GM12878 (cell line): ENCODE measurements at regions not wholly inside any gene's neighbourhood (a gene's known extent, or its start where the extent isn't known, plus 50 kb on each side); places are given as distances from the start of the nearest gene placed in this dataset.

Experiments used
- ATAC-seq: fragments of 200-7000 bp; cut with Tn5 transposase; 3 replicates; pipeline ENCODE4 v1.9.1; 2020; ENCODE audit warnings: mild to moderate bottlenecking, moderate library complexity
- BruUV-seq: library from RNA; stranded (reverse); fragments of 400-500 nt; replicated peaks from 2 replicates; lab custom pipeline; 2021; lab: Mats Ljungman, UMichigan
- CTCF ChIA-PET: fragments of 300-600 bp; sonication (Branson Sonifier 250); formaldehyde crosslinking; extraction: SDS; loops from one replicate; lab custom pipeline; 2021; ENCODE audit warnings: inconsistent platforms; lab: Yijun Ruan, JAX
- POLR2A ChIA-PET: fragments of 350-600 bp; formaldehyde crosslinking; extraction: SDS; loops from one replicate; lab custom pipeline; 2021; ENCODE audit warnings: inconsistent platforms; lab: Charles Lee
- RAD21 ChIA-PET: fragments of 300-600 bp; sonication (Branson Sonifier 250); formaldehyde crosslinking; loops from one replicate; lab custom pipeline; 2023; ENCODE audit warnings: antibody characterized with exemption; ENCODE audit not compliant: unreplicated experiment; lab: Charles Lee
- SMC1A ChIA-PET: fragments of 300-600 bp; sonication (Branson Sonifier 250); formaldehyde crosslinking; loops from one replicate; lab custom pipeline; 2023; ENCODE audit not compliant: unreplicated experiment, uncharacterized antibody; lab: Charles Lee
- DNase-seq: peaks from one replicate; pipeline ENCODE4 v3.0.0-alpha.2; 2011; ENCODE audit warnings: low read depth, low spot score
- FAIRE-seq: peaks from 3 replicates; lab custom pipeline; 2011; peaks lifted over from hg19 to GRCh38; lab: Jason Lieb, UNC
- H2AFZ ChIP-seq: 2 replicates; pipeline ENCODE4 v1.6.0; 2011; ENCODE audit warnings: low read depth, low read length, control low read depth; ENCODE audit not compliant: control insufficient read depth
- H3K27ac ChIP-seq: 2 replicates; pipeline ENCODE4 v1.5.1; 2011; ENCODE audit warnings: control low read depth; ENCODE audit not compliant: control insufficient read depth, insufficient read depth
- H3K27me3 ChIP-seq, 2 experiments: replicated peaks in 1 of 2; 2 replicates each; pipeline versions ENCODE4 v1.6.0 to v1.6.1; 2011; ENCODE audit warnings: low read length in 1 of 2; ENCODE audit not compliant: control insufficient read depth in 2 of 2, insufficient read depth in 2 of 2
- H3K36me3 ChIP-seq, 2 experiments: 2 replicates each; pipeline ENCODE4 v1.5.1; 2011; ENCODE audit warnings: low read length in 1 of 2; ENCODE audit not compliant: control insufficient read depth in 2 of 2, insufficient read depth in 2 of 2
- H3K4me1 ChIP-seq: 2 replicates; pipeline ENCODE4 v1.6.1; 2011; ENCODE audit warnings: mild to moderate bottlenecking, low read length, moderate library complexity, mixed read lengths; ENCODE audit not compliant: control insufficient read depth, insufficient read depth
- H3K4me2 ChIP-seq: 2 replicates; pipeline ENCODE4 v1.6.0; 2011; ENCODE audit warnings: control low read depth; ENCODE audit not compliant: control insufficient read depth, insufficient read depth
- H3K4me3 ChIP-seq: fragments of 200-600 bp; sonication (generic); 2 replicates; pipeline ENCODE4 v1.5.1; 2016
- H3K79me2 ChIP-seq: 2 replicates; pipeline ENCODE4 v1.6.0; 2011; ENCODE audit warnings: low read length; ENCODE audit not compliant: control insufficient read depth, insufficient read depth
- H3K9ac ChIP-seq: 2 replicates; pipeline ENCODE4 v1.8.0; 2011; ENCODE audit warnings: low read length, control low read depth, mixed read lengths; ENCODE audit not compliant: control insufficient read depth, insufficient read depth
- H3K9me3 ChIP-seq: replicated peaks from 3 replicates; pipeline ENCODE4 v1.5.1; 2011; ENCODE audit warnings: mild to moderate bottlenecking, low read length; ENCODE audit not compliant: control insufficient read depth, insufficient read depth
- H4K20me1 ChIP-seq: 2 replicates; pipeline ENCODE4 v1.6.0; 2011; ENCODE audit not compliant: control insufficient read depth, insufficient read depth
- DPF2 ChIP-seq: fragments of 450-650 bp; IDR thresholded peaks from 2 replicates; pipeline ENCODE4 v1.6.1; 2017; ENCODE audit warnings: mild to moderate bottlenecking
- EGR1 ChIP-seq, 2 experiments: IDR thresholded peaks; 1 replicate in 1 of 2; 2 replicates in 1 of 2; pipeline ENCODE4 v1.6.1; 2011 to 2012; ENCODE audit warnings: low read depth in 2 of 2, low read length in 2 of 2, borderline replicate concordance in 1 of 2, mild to moderate bottlenecking in 1 of 2, moderate library complexity in 1 of 2
- KAT2A ChIP-seq: conservative IDR thresholded peaks from 2 replicates; pipeline ENCODE4 v1.6.1; 2011; ENCODE audit warnings: low read depth, low read length; ENCODE audit not compliant: control insufficient read depth
- KLF5 ChIP-seq: fragments of 450-650 bp; IDR thresholded peaks from 2 replicates; pipeline ENCODE4 v1.6.1; 2014; ENCODE audit warnings: mild to moderate bottlenecking; ENCODE audit not compliant: partially characterized antibody
- NR2F1 ChIP-seq: fragments of 450-650 bp; conservative IDR thresholded peaks from 2 replicates; pipeline ENCODE4 v1.6.1; 2017; ENCODE audit warnings: mild to moderate bottlenecking
- RCOR1 ChIP-seq: conservative IDR thresholded peaks from 2 replicates; pipeline ENCODE4 v1.6.1; 2012; ENCODE audit warnings: low read depth, low read length, improper control_type of control experiment
- RELA ChIP-seq: fragments of 450-650 bp; IDR thresholded peaks from 2 replicates; pipeline ENCODE4 v1.8.0; 2014; ENCODE audit warnings: borderline replicate concordance; ENCODE audit not compliant: partially characterized antibody
- TARDBP ChIP-seq: IDR thresholded peaks from 2 replicates; pipeline ENCODE4 v1.6.1; 2016; ENCODE audit warnings: borderline replicate concordance
- ZNF207 ChIP-seq: fragments of 450-650 bp; IDR thresholded peaks from 2 replicates; pipeline ENCODE4 v1.6.1; 2014; ENCODE audit warnings: antibody characterized with exemption, mild to moderate bottlenecking, borderline replicate concordance
- ZSCAN29 ChIP-seq: fragments of 450-650 bp; IDR thresholded peaks from 2 replicates; pipeline ENCODE4 v1.6.1; 2017; ENCODE audit warnings: mild to moderate bottlenecking, moderate library complexity
- WGBS: methylation state at CpG from one replicate; pipeline ENCODE4 v1.1.6; 2016; ENCODE audit warnings: low lambda C conversion rate; ENCODE audit not compliant: insufficient replicate concordance, insufficient coverage; ENCODE audit errors: missing lambda C conversion rate; 5-methylcytosine and 5-hydroxymethylcytosine counted together
- in situ Hi-C: fragments of 300-500 bp; cut with MboI; formaldehyde crosslinking; loops from 9 replicates; pipeline ENCODE4 v1.14.3; 2018; ENCODE audit warnings: mixed read lengths
- intact Hi-C: fragments of 100-400 bp; cut with micrococcal nuclease; formaldehyde crosslinking; loops from one replicate; pipeline ENCODE4 v1.14.2; 2022; ENCODE audit not compliant: unreplicated experiment
- TF ChIP-seq, protein P1 (sequence below): IDR thresholded peaks from 2 replicates; pipeline ENCODE4 v1.6.1; 2011; ENCODE audit warnings: borderline replicate concordance, low read depth, mild to moderate bottlenecking, moderate library complexity, mixed read lengths, low read length; ENCODE audit not compliant: insufficient read depth; ENCODE audit errors: extremely low read length
- TF ChIP-seq, protein P2 (sequence below): fragments of 450-650 bp; IDR thresholded peaks from 2 replicates; pipeline ENCODE4 v1.6.1; 2017; ENCODE audit warnings: antibody characterized with exemption, mild to moderate bottlenecking, moderate library complexity
- TF ChIP-seq, protein P3 (sequence below): IDR thresholded peaks from 2 replicates; pipeline ENCODE4 v1.6.1; 2012; ENCODE audit warnings: low read length, inconsistent platforms
- TF ChIP-seq, protein P4 (sequence below): fragments of 450-650 bp; IDR thresholded peaks from 2 replicates; pipeline ENCODE4 v1.6.1; 2018; ENCODE audit warnings: borderline replicate concordance, mild to moderate bottlenecking; ENCODE audit not compliant: partially characterized antibody

DNA sequence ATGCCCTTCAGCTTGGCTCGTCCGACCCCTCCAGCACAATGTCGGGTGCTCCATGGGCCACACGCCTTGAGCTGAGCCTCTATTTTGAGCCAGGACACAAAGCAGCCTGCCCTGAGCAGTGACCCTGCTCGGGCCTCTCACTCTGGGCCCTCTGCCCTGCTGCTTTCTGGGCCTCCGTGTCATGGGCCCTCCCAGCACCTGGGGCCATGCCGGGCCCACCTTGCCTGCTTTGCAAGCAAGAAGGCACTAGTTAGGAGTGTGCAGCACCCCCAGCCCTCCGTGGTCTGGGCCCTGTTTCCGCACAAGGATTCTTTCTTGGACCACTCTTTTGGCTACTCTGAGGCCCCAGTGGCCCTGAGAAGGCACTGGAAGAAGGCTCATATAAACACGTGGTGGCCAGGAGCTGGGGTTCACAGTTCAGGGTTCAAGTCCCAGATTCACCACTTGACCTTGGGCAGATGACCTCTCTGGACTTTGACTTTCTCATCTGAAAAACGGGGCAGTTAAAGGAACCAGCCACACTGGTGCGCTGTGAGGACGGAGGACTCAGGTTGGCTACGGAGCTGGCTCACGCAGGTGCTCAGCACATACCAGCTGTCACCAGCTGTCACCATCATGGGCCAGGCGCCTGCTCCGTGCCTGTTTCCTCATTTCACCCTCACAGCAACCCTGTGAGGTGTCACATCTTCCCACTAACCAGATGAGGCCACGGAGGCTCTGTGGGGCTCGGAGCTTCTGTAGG, 166.0 kb upstream of the GSE1 start:
- peak; percentile 39 for DNase-seq
- Histone ChIP-seq H3K4me3 (no peak overlapping the region), H3K79me2 (no peaks in the 10 kb centered on the region), H3K4me2 (peak overlapping the region; percentile 17; the same call in 1 of the 2 replicates), H3K4me1 (peaks cover 26% of the 10 kb centered on the region), H3K27ac (no peak overlapping the region), H2AFZ (peak overlapping the region; percentile 23; the same call in 1 of the 2 replicates), H4K20me1 (no peaks in the 10 kb centered on the region), H3K27me3 (no peaks in the 10 kb centered on the region; a peak in 1 of 4 replicates), H3K9ac (no peak overlapping the region), H3K9me3 (no peaks in the 10 kb centered on the region), H3K36me3 (no peaks in the 10 kb centered on the region)
- BruUV-seq: no TSS peak
- peak; percentile 87 for ATAC-seq
- ChIA-PET SMC1A (interaction anchor here (0.9 to 2.2 kb wide), 8 partner anchors 11 to 270 kb away, joined by 3 to 7 read pairs (median 3); partner anchors contain the start of gene GSE1), CTCF (interaction anchor here (0.5 to 3.2 kb wide), 20 partner anchors 18 to 702 kb away, joined by 3 to 16 read pairs (median 3); no protein-coding TSS in a partner anchor), POLR2A (interaction anchor here (1.5 kb wide), 1 partner anchor 107 kb away, joined by 3 read pairs; no protein-coding TSS in a partner anchor), RAD21 (interaction anchor here (0.6 to 2.0 kb wide), 8 partner anchors 44 to 269 kb away, joined by 3 to 12 read pairs (median 5); no protein-coding TSS in a partner anchor)
- intact Hi-C loops: loop anchor here (10.0 kb wide), 1 partner anchor 108 kb away; no protein-coding TSS in a partner anchor
- peak; percentile 56 for FAIRE-seq
- in situ Hi-C loops: loop anchor here (25.0 kb wide), 1 partner anchor 165 kb away; the partner anchor contains the start of gene GSE1
- WGBS: 20% methylated on average over 19 of the region's 19 CpGs
- no peak for TF ChIP-seq EGR1 (IDR thresholded peaks at IDR 0.05; ENCODE audit: borderline replicate concordance in 1 of 2, low read depth in 2 of 2, low read length in 2 of 2)
- no peak for TF ChIP-seq KAT2A
- TF ChIP-seq ZNF207: no peak
- TF ChIP-seq, protein P1, sequence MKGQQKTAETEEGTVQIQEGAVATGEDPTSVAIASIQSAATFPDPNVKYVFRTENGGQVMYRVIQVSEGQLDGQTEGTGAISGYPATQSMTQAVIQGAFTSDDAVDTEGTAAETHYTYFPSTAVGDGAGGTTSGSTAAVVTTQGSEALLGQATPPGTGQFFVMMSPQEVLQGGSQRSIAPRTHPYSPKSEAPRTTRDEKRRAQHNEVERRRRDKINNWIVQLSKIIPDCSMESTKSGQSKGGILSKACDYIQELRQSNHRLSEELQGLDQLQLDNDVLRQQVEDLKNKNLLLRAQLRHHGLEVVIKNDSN: no peak
- no peak for TF ChIP-seq DPF2
- TF ChIP-seq RELA: no peak
- TF ChIP-seq KLF5: no peak
- TF ChIP-seq, protein P2, sequence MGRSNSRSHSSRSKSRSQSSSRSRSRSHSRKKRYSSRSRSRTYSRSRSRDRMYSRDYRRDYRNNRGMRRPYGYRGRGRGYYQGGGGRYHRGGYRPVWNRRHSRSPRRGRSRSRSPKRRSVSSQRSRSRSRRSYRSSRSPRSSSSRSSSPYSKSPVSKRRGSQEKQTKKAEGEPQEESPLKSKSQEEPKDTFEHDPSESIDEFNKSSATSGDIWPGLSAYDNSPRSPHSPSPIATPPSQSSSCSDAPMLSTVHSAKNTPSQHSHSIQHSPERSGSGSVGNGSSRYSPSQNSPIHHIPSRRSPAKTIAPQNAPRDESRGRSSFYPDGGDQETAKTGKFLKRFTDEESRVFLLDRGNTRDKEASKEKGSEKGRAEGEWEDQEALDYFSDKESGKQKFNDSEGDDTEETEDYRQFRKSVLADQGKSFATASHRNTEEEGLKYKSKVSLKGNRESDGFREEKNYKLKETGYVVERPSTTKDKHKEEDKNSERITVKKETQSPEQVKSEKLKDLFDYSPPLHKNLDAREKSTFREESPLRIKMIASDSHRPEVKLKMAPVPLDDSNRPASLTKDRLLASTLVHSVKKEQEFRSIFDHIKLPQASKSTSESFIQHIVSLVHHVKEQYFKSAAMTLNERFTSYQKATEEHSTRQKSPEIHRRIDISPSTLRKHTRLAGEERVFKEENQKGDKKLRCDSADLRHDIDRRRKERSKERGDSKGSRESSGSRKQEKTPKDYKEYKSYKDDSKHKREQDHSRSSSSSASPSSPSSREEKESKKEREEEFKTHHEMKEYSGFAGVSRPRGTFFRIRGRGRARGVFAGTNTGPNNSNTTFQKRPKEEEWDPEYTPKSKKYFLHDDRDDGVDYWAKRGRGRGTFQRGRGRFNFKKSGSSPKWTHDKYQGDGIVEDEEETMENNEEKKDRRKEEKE: no peak
- TF ChIP-seq, protein P3, sequence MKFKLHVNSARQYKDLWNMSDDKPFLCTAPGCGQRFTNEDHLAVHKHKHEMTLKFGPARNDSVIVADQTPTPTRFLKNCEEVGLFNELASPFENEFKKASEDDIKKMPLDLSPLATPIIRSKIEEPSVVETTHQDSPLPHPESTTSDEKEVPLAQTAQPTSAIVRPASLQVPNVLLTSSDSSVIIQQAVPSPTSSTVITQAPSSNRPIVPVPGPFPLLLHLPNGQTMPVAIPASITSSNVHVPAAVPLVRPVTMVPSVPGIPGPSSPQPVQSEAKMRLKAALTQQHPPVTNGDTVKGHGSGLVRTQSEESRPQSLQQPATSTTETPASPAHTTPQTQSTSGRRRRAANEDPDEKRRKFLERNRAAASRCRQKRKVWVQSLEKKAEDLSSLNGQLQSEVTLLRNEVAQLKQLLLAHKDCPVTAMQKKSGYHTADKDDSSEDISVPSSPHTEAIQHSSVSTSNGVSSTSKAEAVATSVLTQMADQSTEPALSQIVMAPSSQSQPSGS: no peak
- no peak for TF ChIP-seq RCOR1
- no peak for TF ChIP-seq TARDBP
- TF ChIP-seq, protein P4, sequence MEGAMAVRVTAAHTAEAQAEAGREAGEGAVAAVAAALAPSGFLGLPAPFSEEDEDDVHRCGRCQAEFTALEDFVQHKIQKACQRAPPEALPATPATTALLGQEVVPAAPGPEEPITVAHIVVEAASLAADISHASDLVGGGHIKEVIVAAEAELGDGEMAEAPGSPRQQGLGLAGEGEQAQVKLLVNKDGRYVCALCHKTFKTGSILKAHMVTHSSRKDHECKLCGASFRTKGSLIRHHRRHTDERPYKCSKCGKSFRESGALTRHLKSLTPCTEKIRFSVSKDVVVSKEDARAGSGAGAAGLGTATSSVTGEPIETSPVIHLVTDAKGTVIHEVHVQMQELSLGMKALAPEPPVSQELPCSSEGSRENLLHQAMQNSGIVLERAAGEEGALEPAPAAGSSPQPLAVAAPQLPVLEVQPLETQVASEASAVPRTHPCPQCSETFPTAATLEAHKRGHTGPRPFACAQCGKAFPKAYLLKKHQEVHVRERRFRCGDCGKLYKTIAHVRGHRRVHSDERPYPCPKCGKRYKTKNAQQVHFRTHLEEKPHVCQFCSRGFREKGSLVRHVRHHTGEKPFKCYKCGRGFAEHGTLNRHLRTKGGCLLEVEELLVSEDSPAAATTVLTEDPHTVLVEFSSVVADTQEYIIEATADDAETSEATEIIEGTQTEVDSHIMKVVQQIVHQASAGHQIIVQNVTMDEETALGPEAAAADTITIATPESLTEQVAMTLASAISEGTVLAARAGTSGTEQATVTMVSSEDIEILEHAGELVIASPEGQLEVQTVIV: no peak
- TF ChIP-seq NR2F1: peak; percentile 62
- TF ChIP-seq ZSCAN29: no peak
